ENCODE measurements at regions not wholly inside any gene's neighbourhood (a gene's known extent, or its start where the extent isn't known, plus 50 kb on each side); places are given as distances from the start of the nearest gene placed in this dataset.

DNA sequence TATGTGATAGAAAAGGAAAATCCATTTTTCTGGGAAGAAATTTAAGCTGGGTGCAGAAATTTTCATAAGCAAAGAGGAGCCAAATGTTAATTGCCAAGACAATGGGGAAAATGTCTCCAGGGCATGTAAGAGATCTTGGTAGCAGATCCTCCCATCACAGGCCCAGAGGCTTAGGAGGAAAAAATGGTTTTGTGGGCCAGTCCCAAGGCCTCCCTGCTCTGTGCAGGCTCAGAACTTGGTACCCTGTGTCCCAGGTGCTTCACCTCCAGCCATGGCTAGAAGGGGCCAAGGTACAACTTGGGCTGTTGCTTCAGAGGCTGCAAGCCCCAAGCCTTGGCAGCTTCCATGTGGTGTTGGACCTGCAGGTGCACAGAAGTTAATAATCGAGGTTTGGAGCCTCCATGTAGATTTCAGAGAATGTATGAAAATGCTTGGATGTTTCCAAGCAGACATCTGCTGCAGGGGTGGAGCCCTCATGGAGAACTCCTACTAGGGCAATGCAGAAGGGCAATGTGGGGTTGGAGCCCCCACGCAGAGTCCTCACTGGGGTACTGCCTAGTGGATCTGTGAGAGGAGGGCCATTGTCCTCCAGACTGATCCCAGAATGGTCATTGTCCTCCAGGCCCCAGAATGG, 77.7 kb upstream of the ATP2B1 start:
- TF ChIP-seq KDM1A (IDR thresholded peaks at IDR 0.05; ENCODE audit: borderline replicate concordance) (no peak), POLR2A (IDR thresholded peaks at IDR 0.05; ENCODE audit: low read depth, low read length) (no peak), PML (IDR thresholded peaks at IDR 0.05; ENCODE audit: low read length) (no peak), NFXL1 (IDR thresholded peaks at IDR 0.05; ENCODE audit: borderline replicate concordance) (no peak), BCL11A (IDR thresholded peaks at IDR 0.05; ENCODE audit: low read depth, low read length) (no peak), TARDBP (IDR thresholded peaks at IDR 0.05; ENCODE audit: borderline replicate concordance) (no peak), POLR2AphosphoS5 (IDR thresholded peaks at IDR 0.05; ENCODE audit: low read length) (no peak)
- TF ChIP-seq, protein P1, sequence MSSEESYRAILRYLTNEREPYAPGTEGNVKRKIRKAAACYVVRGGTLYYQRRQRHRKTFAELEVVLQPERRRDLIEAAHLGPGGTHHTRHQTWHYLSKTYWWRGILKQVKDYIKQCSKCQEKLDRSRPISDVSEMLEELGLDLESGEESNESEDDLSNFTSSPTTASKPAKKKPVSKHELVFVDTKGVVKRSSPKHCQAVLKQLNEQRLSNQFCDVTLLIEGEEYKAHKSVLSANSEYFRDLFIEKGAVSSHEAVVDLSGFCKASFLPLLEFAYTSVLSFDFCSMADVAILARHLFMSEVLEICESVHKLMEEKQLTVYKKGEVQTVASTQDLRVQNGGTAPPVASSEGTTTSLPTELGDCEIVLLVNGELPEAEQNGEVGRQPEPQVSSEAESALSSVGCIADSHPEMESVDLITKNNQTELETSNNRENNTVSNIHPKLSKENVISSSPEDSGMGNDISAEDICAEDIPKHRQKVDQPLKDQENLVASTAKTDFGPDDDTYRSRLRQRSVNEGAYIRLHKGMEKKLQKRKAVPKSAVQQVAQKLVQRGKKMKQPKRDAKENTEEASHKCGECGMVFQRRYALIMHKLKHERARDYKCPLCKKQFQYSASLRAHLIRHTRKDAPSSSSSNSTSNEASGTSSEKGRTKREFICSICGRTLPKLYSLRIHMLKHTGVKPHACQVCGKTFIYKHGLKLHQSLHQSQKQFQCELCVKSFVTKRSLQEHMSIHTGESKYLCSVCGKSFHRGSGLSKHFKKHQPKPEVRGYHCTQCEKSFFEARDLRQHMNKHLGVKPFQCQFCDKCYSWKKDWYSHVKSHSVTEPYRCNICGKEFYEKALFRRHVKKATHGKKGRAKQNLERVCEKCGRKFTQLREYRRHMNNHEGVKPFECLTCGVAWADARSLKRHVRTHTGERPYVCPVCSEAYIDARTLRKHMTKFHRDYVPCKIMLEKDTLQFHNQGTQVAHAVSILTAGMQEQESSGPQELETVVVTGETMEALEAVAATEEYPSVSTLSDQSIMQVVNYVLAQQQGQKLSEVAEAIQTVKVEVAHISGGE (CRISPR knock-in tag; IDR thresholded peaks at IDR 0.05): no peak
- TF ChIP-seq, protein P2, sequence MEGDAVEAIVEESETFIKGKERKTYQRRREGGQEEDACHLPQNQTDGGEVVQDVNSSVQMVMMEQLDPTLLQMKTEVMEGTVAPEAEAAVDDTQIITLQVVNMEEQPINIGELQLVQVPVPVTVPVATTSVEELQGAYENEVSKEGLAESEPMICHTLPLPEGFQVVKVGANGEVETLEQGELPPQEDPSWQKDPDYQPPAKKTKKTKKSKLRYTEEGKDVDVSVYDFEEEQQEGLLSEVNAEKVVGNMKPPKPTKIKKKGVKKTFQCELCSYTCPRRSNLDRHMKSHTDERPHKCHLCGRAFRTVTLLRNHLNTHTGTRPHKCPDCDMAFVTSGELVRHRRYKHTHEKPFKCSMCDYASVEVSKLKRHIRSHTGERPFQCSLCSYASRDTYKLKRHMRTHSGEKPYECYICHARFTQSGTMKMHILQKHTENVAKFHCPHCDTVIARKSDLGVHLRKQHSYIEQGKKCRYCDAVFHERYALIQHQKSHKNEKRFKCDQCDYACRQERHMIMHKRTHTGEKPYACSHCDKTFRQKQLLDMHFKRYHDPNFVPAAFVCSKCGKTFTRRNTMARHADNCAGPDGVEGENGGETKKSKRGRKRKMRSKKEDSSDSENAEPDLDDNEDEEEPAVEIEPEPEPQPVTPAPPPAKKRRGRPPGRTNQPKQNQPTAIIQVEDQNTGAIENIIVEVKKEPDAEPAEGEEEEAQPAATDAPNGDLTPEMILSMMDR (IDR thresholded peaks at IDR 0.05 in 2 of 3, conservative IDR thresholded peaks at IDR 0.05 in 1 of 3; ENCODE audit: control insufficient read depth in 2 of 3, extremely low read depth in 1 of 3, insufficient read depth in 1 of 3, low read depth in 3 of 3, low read length in 3 of 3): no peak
- TF ChIP-seq, protein P3, sequence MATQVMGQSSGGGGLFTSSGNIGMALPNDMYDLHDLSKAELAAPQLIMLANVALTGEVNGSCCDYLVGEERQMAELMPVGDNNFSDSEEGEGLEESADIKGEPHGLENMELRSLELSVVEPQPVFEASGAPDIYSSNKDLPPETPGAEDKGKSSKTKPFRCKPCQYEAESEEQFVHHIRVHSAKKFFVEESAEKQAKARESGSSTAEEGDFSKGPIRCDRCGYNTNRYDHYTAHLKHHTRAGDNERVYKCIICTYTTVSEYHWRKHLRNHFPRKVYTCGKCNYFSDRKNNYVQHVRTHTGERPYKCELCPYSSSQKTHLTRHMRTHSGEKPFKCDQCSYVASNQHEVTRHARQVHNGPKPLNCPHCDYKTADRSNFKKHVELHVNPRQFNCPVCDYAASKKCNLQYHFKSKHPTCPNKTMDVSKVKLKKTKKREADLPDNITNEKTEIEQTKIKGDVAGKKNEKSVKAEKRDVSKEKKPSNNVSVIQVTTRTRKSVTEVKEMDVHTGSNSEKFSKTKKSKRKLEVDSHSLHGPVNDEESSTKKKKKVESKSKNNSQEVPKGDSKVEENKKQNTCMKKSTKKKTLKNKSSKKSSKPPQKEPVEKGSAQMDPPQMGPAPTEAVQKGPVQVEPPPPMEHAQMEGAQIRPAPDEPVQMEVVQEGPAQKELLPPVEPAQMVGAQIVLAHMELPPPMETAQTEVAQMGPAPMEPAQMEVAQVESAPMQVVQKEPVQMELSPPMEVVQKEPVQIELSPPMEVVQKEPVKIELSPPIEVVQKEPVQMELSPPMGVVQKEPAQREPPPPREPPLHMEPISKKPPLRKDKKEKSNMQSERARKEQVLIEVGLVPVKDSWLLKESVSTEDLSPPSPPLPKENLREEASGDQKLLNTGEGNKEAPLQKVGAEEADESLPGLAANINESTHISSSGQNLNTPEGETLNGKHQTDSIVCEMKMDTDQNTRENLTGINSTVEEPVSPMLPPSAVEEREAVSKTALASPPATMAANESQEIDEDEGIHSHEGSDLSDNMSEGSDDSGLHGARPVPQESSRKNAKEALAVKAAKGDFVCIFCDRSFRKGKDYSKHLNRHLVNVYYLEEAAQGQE (IDR thresholded peaks at IDR 0.05; ENCODE audit: low read depth, low read length): no peak

Measured in GM12878 (cell line).